Activated CD4-positive, alpha-beta T cell treated with anti-CD3 and anti-CD28 coated beads, Interleukin-10, Interleukin-2, amounts not matched to agents 100 ng/mL and 50 ng/mL, durations not matched to agents 16 hours and 8 hours (primary cell): ENCODE measurements at regions not wholly inside any gene's neighbourhood (a gene's known extent, or its start where the extent isn't known, plus 50 kb on each side); places are given as distances from the start of the nearest gene placed in this dataset.
"Not testable (repeated sequence)": the region's sequence is repeated elsewhere in the genome, so short reads cannot be mapped to it uniquely, and the experiment has no call there.

Experiments
- DNase-seq: peaks from one replicate; pipeline ENCODE4 v3.0.0-alpha.2; 2020

DNA sequence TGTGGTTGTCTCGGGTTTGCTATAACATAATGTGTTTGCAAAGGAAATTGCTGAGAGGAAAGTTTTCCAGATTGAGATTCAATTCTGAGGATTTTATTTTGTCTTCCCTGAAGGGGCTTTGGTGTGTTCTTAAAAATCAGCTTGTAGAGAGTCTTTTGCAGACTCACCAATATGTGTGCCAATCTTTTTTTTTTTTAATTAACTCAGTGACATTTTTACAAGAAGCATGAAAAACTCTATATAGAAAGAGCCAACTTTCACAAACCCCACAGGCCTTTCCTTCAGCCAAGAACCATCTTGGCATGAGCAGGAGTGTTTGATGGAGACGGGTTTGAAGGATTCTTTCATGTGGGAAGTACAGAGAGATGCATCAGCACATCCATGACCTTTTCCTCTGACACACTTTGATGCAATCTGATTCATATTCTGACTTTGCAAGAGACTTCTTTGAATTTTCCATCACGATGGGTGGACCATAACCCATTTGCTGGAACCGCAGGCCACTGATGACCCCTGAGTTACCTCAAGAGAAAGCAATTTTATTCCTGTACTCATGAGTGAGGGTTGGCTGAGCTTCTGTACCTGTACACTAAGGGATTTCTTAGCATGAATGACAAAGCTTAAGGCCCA is 892.6 kb downstream of the XPNPEP1 start:
- DNase-seq: no peak

DNA sequence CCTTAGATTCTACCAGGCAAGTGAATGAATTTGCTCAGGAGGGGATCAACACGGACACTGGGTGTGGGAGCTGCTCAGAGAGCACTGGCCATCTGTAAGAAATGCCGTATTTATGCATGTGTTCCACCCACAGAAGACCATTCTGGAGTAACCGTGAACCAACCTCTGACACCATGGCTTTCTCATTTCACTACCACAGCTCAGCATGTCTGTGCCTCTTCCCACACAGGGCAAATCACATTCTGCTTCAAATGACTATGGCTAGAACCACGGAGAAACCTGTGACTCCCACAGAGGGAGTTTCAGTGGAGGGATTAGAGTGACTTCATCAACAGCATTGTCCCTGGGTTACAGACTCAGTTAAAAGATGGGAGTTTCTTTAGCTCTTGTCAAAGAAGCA is 893.4 kb downstream of the XPNPEP1 start:
- no peak for DNase-seq

DNA sequence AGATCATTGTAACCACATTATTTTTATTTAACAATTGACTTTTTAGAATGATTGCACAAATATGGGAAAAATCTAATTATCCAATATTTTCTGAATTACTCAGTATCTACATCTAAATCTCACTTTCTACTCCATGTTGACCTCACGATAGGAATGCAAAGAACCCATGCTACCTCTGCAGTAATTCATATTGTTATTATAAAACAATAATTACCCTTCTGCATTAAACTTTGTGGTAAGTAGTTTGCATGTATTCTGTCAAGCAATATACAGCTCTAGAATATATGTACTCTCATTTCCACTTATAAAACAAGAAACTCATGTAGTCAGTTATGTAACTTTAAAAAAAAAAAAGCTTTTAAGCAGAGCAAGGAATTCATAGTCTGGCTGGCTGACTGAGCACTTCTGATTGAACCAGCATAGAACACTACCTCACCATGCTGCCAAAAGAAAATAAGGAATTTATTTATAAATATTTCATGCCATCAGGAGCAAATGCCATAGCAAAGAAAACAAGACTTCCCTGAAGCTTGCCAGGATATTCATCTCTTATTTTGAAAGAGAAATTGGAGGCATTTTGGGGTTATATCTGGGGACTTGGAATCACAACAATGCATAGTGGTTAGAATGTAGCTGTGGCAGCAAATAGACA is 895.7 kb downstream of the XPNPEP1 start:
- no peak for DNase-seq

DNA sequence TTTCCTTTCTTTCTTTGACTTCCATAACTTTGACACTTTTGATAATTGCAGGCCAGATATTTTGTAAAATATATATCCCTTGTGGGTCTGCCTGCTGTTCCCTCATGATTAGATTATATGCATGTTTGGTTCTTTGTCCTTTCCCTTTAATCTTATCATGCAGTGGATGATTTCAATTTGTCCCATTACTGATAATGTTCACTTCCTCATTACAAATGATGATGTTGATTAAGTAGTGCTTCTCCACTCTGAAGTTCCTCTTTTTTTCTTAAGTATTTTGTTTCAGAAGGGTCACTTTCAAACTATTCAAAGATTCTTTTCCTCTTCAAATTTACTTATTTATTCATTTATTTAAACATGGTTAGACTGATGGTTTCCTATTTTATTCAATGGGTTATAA is 898.1 kb downstream of the XPNPEP1 start:
- DNase-seq: no peak

DNA sequence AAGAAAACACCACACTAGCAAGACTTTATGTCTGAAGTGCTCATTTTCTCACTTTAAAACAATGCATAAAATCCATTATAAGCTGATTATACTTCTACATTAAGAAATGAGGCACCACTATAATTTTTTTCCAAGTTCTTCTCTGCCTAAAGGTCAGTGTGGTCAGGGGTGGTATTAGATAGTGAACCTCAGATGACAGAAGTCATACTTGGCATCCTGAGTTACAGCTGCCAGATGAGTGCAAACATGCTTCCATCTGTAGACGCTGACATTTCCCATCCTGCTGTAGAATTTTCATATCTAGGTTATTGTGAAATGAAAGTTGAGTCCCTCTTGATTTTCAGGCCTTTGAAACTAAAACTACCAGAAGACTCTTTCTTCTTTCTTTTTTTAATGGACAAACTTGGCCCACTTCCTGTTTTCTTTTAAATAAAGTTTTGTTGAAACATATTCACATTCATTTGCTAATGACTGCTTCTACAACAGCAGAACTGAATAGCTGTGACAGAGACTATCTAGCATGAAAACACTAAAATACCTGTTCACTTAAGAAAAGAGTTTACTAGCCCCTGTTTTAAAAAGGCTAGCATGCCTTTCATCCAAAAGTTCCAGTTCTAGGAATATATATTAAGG is 900.8 kb downstream of the XPNPEP1 start:
- DNase-seq: no peak

DNA sequence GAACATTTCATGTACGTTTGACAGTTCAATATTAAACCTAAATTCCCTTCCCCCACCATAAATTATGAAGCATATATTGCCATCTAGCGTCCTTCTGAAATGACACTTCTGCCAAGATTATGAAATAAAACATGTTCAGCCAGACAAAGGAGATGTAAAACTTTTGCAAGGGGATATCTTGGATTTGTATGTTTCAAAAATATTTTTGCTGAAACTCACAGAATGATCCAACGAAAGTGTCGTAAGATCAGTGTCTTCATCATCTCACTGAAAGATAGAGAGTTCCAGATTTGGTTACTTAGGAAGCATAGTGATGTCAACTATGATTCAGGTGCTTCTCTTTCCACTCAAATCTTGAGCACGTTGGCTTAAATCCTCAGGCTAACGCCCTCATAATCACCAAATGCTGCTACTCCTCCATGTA is 904.3 kb downstream of the XPNPEP1 start:
- no peak for DNase-seq

DNA sequence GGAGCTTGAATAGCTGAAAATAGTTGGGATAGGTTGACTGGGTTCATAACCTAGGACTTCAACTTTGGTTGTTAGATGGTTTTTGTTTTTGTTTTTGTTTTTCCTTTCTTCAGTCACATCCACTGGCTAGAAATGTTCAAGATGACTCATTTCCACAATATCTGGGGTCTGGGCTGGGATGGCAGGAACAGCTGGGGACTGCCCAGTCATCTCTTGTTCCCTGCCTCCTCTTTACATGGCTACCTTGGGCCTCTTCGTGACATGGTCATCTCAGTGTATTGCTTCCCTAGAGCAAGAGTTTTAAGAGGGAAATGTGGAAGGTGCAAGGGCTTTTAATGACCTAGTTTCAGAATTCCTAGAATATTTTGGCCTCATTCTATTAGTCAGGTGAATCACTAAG is 915.8 kb downstream of the XPNPEP1 start:
- DNase-seq: no peak

DNA sequence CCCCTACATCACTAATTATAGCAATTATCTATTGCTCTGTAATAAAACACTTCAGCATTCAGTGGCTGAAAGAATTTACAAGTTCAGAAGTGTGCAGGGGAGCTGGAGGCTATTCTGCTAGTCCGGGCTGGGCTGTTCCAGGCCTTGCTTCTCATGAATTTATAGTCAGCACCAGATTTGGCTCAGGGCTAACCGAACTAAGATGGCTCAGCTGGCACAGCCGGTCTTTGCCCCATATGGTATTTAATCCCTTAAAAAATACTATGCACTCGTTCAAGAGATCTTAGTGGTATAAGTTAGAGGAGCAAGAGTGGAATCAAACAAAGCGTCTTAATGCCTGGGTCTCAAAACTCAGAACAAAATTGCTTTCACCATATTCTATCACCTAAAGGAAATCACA is 932.9 kb downstream of the XPNPEP1 start:
- no peak for DNase-seq

DNA sequence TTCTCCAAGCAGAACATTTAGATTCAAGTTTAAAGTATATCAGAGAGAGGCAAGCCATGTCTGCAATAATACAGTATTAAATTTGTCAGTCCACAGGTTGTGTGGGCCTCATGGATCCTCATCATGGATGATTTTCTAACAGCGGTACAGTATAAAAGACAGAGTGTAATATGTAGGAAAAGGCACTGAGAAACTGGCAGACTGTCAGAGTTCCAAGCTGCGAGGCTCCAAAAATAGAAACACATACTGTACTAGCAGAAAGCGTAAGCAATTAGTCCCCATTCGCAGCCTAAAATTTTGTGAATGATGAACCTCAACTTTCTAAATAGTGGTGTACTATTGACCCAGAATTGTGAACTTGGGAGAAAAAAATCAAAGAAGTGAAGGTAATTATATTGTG is 933.3 kb downstream of the XPNPEP1 start:
- DNase-seq: no peak

DNA sequence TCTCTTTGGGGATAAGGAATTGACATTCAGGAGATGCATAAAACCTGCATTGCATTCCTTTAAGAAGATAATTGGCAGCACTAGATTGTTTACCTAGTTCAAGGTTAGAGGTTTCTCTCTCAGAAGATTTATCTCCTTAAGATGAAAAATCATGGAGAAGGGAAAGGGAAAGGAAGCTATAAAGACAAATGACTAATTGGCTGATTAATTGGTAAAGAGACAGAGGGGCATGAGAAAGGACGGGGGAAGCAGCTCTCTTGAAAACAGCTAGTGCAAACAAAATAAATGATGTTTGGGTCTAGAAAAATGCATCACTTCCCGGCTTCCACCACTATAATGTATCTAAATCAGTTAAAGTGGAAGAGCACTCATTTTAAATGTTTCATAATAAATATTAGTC is 941.2 kb downstream of the XPNPEP1 start:
- DNase-seq: no peak

DNA sequence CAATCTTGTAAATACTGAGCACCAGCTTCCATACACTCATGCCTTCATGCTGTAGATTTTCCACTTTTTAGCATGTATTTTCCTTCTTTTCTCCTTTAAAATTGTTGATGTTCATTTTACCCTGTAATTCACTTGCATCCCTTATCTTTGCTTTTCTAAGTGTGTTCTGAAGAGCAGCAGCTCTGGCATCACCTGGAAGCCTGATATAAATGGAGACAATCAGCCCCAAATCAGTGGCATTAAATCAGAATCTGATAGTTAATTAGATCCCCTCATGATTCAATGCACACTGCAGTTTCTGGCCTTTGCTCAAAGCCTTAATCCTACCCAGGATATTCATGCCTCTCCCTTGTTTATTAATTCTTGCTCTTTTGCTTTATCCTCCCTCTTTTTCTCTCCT is 942.4 kb downstream of the XPNPEP1 start:
- DNase-seq: no peak

DNA sequence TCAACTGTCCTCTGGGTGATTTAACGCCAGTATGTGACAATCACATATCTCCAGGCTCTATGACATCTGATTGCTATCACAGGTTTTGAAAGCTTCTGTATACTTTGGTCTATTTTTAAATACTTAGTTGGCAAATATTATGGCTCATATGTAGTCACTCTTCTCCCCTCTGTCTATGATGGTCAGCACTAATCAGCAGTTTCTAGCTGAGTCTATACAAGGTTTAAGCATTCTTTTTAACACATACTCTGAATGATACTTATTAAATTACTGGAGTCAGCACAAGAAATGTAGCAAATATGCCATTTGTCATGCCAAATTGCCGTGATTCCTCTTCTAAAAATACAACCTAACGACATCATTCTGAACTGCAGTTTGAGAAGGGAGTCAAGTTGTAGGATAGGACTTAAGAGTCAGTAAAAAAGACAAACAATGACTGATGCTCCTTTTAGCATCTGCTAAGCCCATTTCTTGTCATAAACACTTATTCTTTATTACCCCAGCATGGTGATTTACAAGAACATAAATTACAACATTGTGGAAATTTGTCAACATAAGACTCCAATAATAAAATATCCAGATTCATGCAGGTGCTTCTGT is 947.8 kb downstream of the XPNPEP1 start:
- no peak for DNase-seq

DNA sequence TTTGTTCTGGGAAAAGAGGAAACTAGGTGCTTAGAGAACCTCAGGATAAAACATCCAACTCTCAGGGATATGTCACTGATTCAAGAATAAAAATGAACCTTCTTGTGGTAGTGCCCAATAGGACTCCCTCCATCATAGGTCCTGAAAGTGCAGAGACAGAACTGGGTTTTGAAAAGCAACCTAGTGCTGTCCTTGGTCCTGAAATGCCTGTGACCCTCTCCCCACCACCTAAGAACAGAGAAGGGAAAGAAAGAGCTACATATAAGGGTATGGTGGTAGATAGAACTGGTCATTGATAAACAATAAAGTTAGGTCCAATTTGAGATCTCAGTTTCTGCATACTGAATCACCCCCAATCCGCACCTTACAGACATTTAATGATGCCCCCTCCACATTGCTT is 953.3 kb downstream of the XPNPEP1 start:
- DNase-seq: no peak

DNA sequence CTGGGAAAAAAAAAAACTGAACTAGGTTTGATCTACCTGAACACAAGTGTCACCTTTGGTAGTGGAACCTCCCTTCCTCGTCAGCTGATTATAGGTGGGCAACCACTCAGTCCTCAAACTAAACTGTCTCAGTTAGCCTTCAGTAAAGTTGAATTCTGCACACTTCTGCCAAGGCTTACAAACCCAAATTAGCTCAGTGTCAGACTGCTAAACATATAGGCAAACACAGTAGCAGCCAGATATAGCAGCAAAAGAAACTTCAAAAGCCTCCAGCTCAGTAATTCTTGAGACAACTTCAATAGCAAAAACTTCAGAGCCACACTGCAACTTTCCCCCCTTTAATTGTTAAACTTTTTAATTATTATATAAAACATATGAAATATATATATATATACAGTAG is 956.9 kb downstream of the XPNPEP1 start:
- DNase-seq: no peak

DNA sequence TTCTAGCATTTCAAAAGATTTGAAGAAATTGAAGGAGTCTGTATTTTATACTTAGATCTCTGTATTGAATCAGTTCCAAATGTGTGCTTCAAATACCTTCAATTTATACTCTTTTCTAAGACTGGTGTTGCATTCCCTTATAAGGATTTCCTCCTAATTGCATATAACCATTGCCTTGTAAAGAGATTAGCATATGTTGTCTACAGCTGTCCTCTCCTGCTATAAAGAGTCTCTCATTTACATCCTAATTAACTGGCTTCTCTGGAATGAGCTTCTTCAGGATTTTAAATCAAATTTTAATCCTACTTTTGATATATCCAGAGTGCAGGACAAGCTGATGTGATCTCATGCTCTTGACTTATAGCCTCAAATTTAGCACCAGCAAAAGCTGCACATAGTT is 957.3 kb downstream of the XPNPEP1 start:
- DNase-seq: no peak

DNA sequence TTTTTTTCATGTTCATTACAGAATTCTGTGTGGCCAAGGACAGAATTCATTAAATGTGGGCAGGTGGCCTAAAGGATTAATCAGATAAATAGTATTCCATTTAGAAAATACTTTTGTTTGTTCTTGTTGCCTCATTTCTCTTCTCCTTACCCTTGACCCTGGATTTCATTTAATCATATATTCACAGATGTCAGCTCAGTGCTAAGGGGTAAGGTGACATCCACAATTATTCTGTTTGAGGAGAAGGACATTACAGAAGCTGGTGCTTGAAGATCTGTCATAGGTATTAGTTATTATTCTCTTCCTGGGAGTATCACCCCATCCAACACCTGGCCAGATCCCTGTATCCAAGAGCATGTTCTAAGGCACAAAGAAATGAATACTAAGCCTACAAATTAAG is 961.1 kb downstream of the XPNPEP1 start:
- no peak for DNase-seq

DNA sequence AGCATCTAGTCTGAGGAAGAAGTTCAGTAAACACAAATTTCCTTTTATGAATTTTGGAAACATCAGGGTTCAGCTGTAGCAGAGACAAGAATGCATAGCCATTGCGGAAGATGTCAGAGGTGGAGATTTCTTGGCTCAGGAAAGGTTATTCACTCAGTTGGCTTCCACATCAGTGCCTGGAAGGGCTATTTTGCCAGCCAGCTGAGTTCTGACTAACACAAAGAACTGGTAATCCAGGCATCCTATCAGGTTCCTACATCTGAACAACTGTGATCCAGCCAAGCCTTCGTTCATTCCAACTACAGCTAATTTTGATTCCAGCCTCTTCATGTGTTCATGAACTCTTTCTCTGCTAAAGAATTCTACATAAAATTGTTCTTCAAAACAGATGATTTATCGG is 965.6 kb downstream of the XPNPEP1 start:
- DNase-seq: no peak

DNA sequence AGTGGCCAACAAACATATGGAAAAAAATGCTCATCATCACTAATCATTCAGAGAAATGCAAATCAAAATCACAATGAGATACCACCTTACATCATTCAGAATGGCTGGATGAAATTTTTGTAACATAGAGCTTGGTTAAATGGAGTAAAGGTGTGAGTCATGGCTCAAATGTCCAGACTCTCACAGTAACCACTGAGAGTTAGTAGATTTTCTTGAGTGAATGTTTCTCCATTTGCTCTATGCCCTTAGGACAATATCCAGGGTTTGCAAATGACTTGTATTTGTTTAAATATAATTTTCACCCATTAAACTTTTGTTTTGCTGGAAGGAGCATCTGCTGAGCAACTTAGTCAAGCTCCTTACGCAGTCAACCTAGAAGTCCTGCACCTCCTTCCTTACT is 967.2 kb downstream of the XPNPEP1 start:
- no peak for DNase-seq

DNA sequence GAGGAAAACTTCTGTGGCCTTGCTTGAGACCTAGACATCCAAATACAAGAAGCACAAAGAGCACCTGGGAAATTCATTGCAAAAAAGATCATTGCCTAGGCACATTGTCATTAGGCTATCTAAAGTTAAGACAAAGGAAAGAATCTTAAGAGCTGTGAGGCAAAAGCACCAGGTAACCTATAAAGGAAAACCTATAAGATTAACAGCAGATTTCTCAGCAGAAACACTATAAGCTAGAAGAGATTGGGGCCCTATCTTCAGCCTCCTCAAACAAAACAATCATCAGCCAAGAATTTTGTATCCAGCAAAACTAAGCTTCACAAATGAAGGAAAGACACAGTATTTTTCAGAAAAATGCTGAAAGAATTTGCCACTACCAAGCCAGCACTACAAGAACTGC is 1003.3 kb downstream of the XPNPEP1 start:
- not testable (repeated sequence) for DNase-seq

DNA sequence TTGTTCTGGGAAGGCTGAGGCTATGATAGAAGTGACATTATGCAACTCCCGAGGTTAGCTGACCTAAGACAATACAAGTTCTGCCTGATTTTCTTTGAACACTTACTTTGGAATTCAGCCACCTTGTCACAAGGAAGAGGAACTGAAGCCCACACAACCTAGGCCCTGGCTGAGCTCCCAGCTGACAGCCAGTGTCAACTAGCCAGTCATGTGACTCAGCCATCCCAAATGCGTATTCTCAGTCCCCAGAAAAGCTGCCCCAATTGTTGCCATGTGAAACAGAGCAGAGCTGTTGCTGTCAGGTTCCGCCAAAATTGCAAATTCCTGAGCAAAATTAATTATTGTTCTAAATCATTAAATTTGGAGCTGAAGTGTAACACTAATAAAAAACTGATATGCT is 1010.0 kb downstream of the XPNPEP1 start:
- no peak for DNase-seq

DNA sequence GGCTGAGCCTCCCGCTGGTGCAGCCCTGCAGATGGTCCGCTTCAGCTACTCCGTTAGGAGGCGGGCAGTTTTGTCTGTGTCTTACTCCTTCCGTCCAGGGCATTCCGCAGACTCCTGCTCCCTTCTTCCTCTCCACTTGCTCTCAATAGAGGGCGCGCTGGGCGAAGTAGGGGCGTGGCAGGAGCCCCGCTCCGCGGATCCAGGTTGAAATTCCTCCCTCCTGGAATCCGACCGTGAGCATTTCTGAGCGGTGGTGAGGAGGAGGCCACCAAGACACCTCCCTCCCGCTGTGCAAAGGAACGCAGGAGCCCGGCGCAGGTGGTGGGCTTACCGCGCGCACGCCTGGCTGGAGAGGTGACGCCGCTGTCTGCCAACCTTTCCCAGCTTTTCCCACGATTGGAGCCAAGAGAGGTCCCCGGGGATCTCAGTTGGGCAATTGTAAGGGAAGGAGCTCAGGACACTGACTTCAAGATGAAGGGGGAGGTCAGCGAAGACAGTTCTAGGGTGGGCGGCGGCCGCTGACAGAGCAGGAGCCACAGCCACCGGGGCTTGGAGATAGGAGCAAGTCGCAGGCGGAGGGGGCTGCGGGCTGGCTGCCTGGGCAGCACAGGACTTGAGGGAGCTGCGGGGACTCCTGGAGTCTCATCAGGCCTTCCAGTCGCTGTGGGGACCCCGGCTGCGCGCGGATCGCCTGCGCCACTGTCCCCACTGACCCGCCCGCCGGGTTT is 1011.3 kb downstream of the XPNPEP1 start:
- no peak for DNase-seq

DNA sequence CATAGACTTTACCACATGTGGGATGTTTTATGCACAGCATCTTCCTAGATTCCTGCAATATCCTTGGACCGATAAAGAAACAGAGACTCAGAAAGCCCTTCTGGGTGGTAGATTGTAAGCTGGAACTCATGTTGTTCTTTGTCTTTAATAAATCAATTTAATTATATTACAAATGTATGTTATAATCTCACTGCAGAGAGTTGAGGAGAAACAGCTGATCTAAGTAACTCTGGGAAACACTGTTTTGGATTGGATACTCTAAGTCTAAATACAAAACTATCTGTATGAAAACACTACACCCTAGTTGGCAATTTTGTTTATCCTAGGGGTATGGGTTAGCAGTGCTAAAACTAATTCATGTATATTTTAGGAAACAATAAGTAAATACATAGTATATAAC is 1015.2 kb downstream of the XPNPEP1 start:
- no peak for DNase-seq

DNA sequence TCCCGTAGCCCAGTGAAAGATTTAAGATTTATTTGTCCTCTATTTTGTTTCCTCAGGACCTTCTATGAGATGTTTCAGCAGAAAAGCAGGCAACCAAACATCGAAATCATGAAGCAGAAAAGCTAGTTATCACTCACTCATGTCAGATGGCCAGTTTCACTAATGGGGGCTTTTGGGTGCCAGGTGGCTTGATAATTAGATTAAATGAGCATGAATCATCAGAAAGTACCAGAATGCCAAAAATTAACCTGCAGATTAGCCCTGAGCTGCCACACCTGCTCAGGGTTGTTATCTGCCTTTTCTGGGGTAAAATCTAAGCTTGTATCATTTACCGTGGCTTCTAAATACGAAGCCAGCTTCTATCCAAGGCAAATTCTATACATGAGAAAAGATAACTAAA is 1017.5 kb downstream of the XPNPEP1 start:
- no peak for DNase-seq

DNA sequence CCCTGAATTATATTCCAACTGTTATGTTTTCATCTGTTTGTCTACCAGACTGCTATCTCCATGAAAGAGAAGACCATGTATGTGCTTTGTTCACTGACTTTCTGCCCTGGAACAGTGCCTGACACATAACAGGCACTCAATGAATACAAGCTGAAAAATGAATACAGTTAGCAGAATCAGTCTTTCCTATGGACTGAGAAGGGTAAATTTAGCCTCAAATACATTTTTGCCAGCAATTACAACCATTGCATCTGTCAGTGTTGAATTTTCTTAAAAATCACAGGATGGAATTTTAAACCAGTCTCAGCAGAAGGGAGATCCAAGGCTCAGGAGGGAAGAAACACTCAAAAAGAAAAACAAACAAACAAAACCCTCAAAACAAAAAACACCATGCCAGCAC is 1018.1 kb downstream of the XPNPEP1 start:
- DNase-seq: no peak
